A673 (cell line): ENCODE measurements at regions not wholly inside any gene's neighbourhood (a gene's known extent, or its start where the extent isn't known, plus 50 kb on each side); places are given as distances from the start of the nearest gene placed in this dataset.
"Not testable (repeated sequence)": the region's sequence is repeated elsewhere in the genome, so short reads cannot be mapped to it uniquely, and the experiment has no call there.

ENCODE experiments used
- BruUV-seq: library from RNA; stranded (reverse); fragments of 400-500 nt; replicated peaks from 2 replicates; lab custom pipeline; 2021; lab: Mats Ljungman, UMichigan
- CTCF ChIA-PET: fragments of 300-600 bp; sonication (Branson Sonifier 250); formaldehyde crosslinking; loops from one replicate; lab custom pipeline; 2022; ENCODE audit warnings: antibody characterized with exemption; lab: Charles Lee
- POLR2A ChIA-PET: fragments of 300-600 bp; sonication (Branson Sonifier 250); formaldehyde crosslinking; loops from one replicate; lab custom pipeline; 2022; ENCODE audit warnings: antibody characterized with exemption; ENCODE audit not compliant: low non-redundant PET; lab: Charles Lee
- DNase-seq: peaks from one replicate; pipeline ENCODE4 v3.0.0-alpha.2; 2015; ENCODE audit warnings: low spot score
- H3K27ac ChIP-seq: fragments of 200-600 bp; sonication (generic); 2 replicates; pipeline ENCODE4 v1.5.1; 2016; ENCODE audit warnings: mixed run types, low read depth, mild to moderate bottlenecking, mixed read lengths, antibody characterized with exemption, low read length; ENCODE audit not compliant: poor library complexity, severe bottlenecking
- H3K27me3 ChIP-seq: fragments of 200-600 bp; sonication (generic); replicated peaks from 2 replicates; pipeline ENCODE4 v1.6.1; 2017; ENCODE audit warnings: mixed run types, low read depth, mild to moderate bottlenecking, mixed read lengths, antibody characterized with exemption, low read length; ENCODE audit not compliant: insufficient read depth, poor library complexity
- H3K36me3 ChIP-seq: fragments of 200-600 bp; sonication (generic); 2 replicates; pipeline ENCODE4 v1.6.1; 2016; ENCODE audit warnings: mixed run types, mild to moderate bottlenecking, mixed read lengths, antibody characterized with exemption, low read length; ENCODE audit not compliant: insufficient read depth, poor library complexity, severe bottlenecking
- H3K4me1 ChIP-seq: fragments of 200-600 bp; sonication (generic); 2 replicates; pipeline ENCODE4 v1.6.1; 2017; ENCODE audit warnings: mixed run types, mild to moderate bottlenecking, mixed read lengths, antibody characterized with exemption, low read length; ENCODE audit not compliant: insufficient read depth, poor library complexity, severe bottlenecking
- H3K4me3 ChIP-seq: fragments of 200-600 bp; sonication (generic); 2 replicates; pipeline ENCODE4 v1.5.1; 2016; ENCODE audit warnings: low read depth, mixed run types, mild to moderate bottlenecking, mixed read lengths, low read length; ENCODE audit not compliant: poor library complexity, severe bottlenecking
- H3K9me3 ChIP-seq: fragments of 200-600 bp; sonication (generic); 2 replicates; pipeline ENCODE4 v1.6.1; 2016; ENCODE audit warnings: mixed run types, low read depth, mild to moderate bottlenecking, mixed read lengths, antibody characterized with exemption, low read length; ENCODE audit not compliant: poor library complexity, severe bottlenecking
- CTCF ChIP-seq: fragments of 300-800, 200-600 bp; sonication (generic); conservative IDR thresholded peaks from 2 replicates; pipeline ENCODE4 v1.5.1; 2017; ENCODE audit warnings: low read depth, mild to moderate bottlenecking, antibody characterized with exemption, low read length, moderate library complexity, mixed read lengths
- EZH2 ChIP-seq: fragments of 200-600 bp; sonication (generic); IDR thresholded peaks from 2 replicates; pipeline ENCODE4 v1.6.1; 2017; ENCODE audit warnings: borderline replicate concordance, low read depth, mild to moderate bottlenecking, mixed read lengths, antibody characterized with exemption, low read length; ENCODE audit not compliant: poor library complexity, severe bottlenecking
- intact Hi-C: fragments of 100-400 bp; cut with micrococcal nuclease; formaldehyde crosslinking; loops from one replicate; pipeline ENCODE4 v1.10.0; 2022; ENCODE audit not compliant: unreplicated experiment

DNA sequence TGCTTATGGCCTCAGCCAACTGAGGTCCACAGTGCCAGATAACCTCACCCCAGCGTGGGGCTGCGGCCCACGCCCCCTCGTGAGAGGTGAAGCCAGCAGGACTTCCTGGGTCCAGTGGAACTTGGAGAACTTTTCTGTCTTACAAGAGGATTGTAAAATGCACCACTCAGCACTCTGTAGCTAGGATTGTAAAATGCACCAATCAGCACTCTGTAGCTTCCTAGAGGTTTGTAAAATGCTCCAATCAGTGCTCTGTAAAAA is 109.1 kb downstream of the AKAP11 start:
- Histone ChIP-seq H3K27ac (no peak overlapping the region), H3K4me3 (no peak overlapping the region), H3K9me3 (no peaks in the 10 kb centered on the region), H3K36me3 (no peaks in the 10 kb centered on the region), H3K4me1 (no peaks in the 10 kb centered on the region), H3K27me3 (no peaks in the 10 kb centered on the region)
- no peak for DNase-seq
- TF ChIP-seq CTCF = no peak
- TF ChIP-seq EZH2 = no peak
- POLR2A ChIA-PET = no interaction called here
- intact Hi-C loops = no loop called here
- BruUV-seq = no TSS peak
- CTCF ChIA-PET = no interaction called here

DNA sequence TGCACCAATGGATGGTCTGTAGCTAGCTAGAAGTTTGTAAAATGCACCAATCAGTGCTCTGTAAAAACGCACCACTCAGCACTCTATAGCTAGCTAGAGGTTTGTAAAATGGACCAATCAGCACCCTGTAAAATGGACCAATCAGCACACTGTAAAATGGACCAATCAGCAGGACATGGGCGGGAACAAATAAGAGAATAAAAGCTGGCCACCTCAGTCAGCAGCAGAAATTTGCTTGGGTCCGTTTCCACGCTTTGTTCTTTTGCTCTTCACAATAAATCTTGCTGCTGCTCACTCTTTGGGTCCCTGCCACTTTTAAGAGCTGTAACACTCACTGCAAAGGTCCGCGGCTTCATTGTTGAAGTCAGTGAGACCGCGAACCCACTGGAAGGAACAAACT is 109.5 kb downstream of the AKAP11 start:
- H3K9me3 ChIP-seq, H3K36me3 ChIP-seq, H3K27me3 ChIP-seq, H3K27ac ChIP-seq, POLR2A ChIA-PET, BruUV-seq, DNase-seq, intact Hi-C loops, H3K4me3 ChIP-seq, CTCF ChIA-PET, H3K4me1 ChIP-seq: not testable (repeated sequence)

GRCh38 chr13:42383025-42383424 is 111.1 kb downstream of the AKAP11 start:
- no peaks in the 10 kb centered on the region for H3K9me3 ChIP-seq
- BruUV-seq = no TSS peak
- no peaks in the 10 kb centered on the region for H3K4me1 ChIP-seq
- ChIA-PET POLR2A (no interaction called here), CTCF (no interaction called here)
- H3K27me3 ChIP-seq = no peaks in the 10 kb centered on the region
- TF ChIP-seq EZH2 (no peak), CTCF (no peak)
- DNase-seq = no peak
- intact Hi-C loops = no loop called here
- no peak overlapping the region for H3K27ac ChIP-seq
- no peaks in the 10 kb centered on the region for H3K36me3 ChIP-seq
- no peak overlapping the region for H3K4me3 ChIP-seq

DNA sequence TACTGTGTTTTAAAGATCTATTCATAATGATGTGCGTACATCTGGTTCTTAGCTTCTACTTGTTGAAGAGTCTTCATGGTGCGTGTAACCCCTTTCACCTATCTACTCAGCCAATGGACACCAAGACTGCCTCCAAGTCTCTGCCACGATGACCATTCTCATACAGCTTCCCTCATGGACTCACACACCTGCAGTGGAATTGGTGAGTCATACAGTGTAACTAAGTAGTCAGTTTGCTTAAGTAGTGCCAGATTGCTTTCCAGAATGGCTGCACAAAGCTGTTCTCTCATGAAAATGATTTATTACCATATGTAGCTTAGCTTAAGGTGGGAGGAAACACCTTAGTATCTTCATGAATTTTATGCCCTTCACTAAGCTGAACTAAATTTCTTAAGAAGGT is 112.3 kb downstream of the AKAP11 start:
- TF ChIP-seq EZH2 (no peak), CTCF (no peak)
- CTCF ChIA-PET = no interaction called here

More for the DNA sequence above, 112.3 kb downstream of the AKAP11 start:
- POLR2A ChIA-PET = no interaction called here
- intact Hi-C loops = no loop called here
- Histone ChIP-seq H3K4me1 (no peaks in the 10 kb centered on the region), H3K4me3 (no peak overlapping the region), H3K27me3 (no peaks in the 10 kb centered on the region), H3K36me3 (no peaks in the 10 kb centered on the region), H3K27ac (no peak overlapping the region), H3K9me3 (no peaks in the 10 kb centered on the region)
- BruUV-seq = no TSS peak
- DNase-seq = no peak
